Activated naive CD8-positive, alpha-beta T cell treated with anti-CD3 and anti-CD28 coated beads, Interleukin-2, amount 50 U/mL, for 24 hours (primary cell): ENCODE measurements at regions not wholly inside any gene's neighbourhood (a gene's known extent, or its start where the extent isn't known, plus 50 kb on each side); places are given as distances from the start of the nearest gene placed in this dataset.
A peak's percentile ranks its signal among the peaks of the same experiment; 100 is the strongest.

ENCODE experiments used
- ATAC-seq: fragments of 150-1000 bp; cut with Tn5 transposase; one replicate; pipeline ENCODE4 v1.10.0; 2021
- DNase-seq: peaks from one replicate; pipeline ENCODE4 v3.0.0; 2021
- H3K27ac Mint-ChIP-seq: one replicate; pipeline ENCODE4 v1.8.0; 2021; ENCODE audit warnings: mild to moderate bottlenecking, mixed read lengths
- H3K27me3 Mint-ChIP-seq: one replicate; pipeline ENCODE4 v1.8.0; 2021; ENCODE audit warnings: mixed read lengths
- H3K36me3 Mint-ChIP-seq: one replicate; pipeline ENCODE4 v1.8.0; 2021; ENCODE audit warnings: low read depth, mixed read lengths
- H3K4me1 Mint-ChIP-seq: one replicate; pipeline ENCODE4 v1.8.0; 2021; ENCODE audit warnings: mixed read lengths
- H3K4me3 Mint-ChIP-seq: one replicate; pipeline ENCODE4 v1.8.0; 2021; ENCODE audit warnings: mild to moderate bottlenecking, moderate library complexity, mixed read lengths
- H3K9me3 Mint-ChIP-seq: one replicate; pipeline ENCODE4 v1.8.0; 2021; ENCODE audit warnings: mixed read lengths

DNA sequence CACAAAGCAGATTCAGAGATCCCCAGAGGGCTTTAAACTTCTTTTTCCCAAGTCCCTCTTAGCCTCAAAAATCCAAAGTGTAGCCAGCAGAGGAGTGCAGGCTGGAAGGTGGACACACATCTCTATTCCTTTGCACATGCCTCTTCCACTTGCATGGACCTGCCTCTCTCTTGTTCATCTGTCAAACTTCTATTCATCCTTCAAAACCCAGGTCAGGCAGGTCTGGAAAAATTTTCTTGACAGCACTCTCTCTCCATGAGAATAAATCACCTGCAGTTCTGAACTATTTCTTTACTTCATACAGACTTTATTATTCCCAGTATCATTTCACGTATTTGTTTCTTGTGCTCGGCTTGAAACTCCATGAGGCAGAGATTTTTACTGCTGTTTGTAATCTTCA is 127.5 kb downstream of the SS18 start:
- Mint-ChIP-seq H3K27ac (no peak overlapping the region), H3K4me3 (no peak overlapping the region), H3K9me3 (no peaks in the 10 kb centered on the region), H3K36me3 (no peaks in the 10 kb centered on the region), H3K4me1 (no peaks in the 10 kb centered on the region), H3K27me3 (peaks cover 15% of the 10 kb centered on the region)
- DNase-seq, result no peak
- no peak for ATAC-seq

- Mint-ChIP-seq H3K36me3 (no peaks in the 10 kb centered on the region), H3K4me1 (no peaks in the 10 kb centered on the region)
These were observed 128.2 kb downstream of the SS18 start for GRCh38 chr18:25962176-25962575.

GRCh38 chr18:25957017-25957416 is 133.4 kb downstream of the SS18 start:
- Mint-ChIP-seq H3K27me3 (no peaks in the 10 kb centered on the region), H3K4me3 (no peak overlapping the region), H3K4me1 (peaks cover 7% of the 10 kb centered on the region), H3K36me3 (no peaks in the 10 kb centered on the region), H3K27ac (no peak overlapping the region), H3K9me3 (no peaks in the 10 kb centered on the region)
- ATAC-seq (no peak), DNase-seq (no peak)

More at GRCh38 chr18:25962176-25962575, 128.2 kb downstream of the SS18 start:
- Mint-ChIP-seq H3K27me3 (peaks cover 15% of the 10 kb centered on the region), H3K4me3 (no peak overlapping the region), H3K9me3 (no peaks in the 10 kb centered on the region), H3K27ac (no peak overlapping the region)
- ATAC-seq (no peak), DNase-seq (no peak)

DNA sequence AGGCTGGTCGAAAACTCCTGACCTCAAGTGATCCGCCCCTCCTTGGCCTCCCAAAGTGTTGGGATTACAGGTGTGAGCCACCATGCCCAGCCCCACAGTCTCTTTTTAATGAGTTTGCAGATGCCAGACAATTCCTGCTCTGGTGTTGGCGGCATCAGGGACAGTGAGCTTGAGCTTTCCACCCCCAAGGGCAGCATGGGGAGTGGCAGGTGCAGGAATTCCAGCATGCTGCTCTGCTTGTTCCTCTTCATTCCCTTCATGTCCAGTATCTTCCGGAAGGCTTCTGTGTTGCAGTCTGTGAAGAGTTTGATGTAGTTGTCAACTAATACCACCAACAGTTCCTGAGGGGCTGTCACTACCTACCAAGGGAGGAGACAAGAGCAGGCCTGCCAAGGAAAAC is 137.3 kb downstream of the SS18 start:
- H3K27ac Mint-ChIP-seq, result no peak overlapping the region

DNA sequence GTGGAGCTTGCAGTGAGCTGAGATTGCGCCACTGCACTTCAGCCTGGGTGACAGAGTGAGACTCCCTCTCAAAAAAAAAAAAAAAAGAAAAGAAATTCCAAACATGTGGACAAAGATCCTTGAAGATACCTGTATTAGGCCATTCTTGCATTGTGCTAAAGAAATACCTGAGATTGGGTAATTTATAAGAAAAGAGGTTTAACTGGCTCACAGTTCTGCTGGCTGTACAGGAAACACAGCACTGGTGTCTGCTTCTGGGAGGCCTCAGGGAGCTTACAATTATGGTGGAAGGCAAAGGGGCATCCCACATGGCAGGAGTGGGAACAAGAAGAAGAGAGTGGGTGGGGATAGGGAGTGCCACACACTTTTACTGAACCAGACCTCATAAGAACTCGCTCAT is 140.1 kb downstream of the SS18 start:
- no peak for ATAC-seq
- H3K4me1 Mint-ChIP-seq, result peaks cover 7% of the 10 kb centered on the region
- no peaks in the 10 kb centered on the region for H3K9me3 Mint-ChIP-seq
- DNase-seq, result no peak
- no peak overlapping the region for H3K27ac Mint-ChIP-seq
- H3K36me3 Mint-ChIP-seq, result no peaks in the 10 kb centered on the region
- peaks cover 4% of the 10 kb centered on the region for H3K27me3 Mint-ChIP-seq
- no peak overlapping the region for H3K4me3 Mint-ChIP-seq

More for the DNA sequence above, 137.3 kb downstream of the SS18 start:
- DNase-seq (no peak), ATAC-seq (no peak)
- H3K36me3 Mint-ChIP-seq, result no peaks in the 10 kb centered on the region
- H3K27me3 Mint-ChIP-seq, result peaks cover 2% of the 10 kb centered on the region
- H3K9me3 Mint-ChIP-seq, result no peaks in the 10 kb centered on the region
- H3K4me1 Mint-ChIP-seq, result peaks cover 7% of the 10 kb centered on the region
- H3K4me3 Mint-ChIP-seq, result no peak overlapping the region

- Mint-ChIP-seq H3K36me3 (no peaks in the 10 kb centered on the region), H3K27ac (no peak overlapping the region), H3K9me3 (no peaks in the 10 kb centered on the region), H3K27me3 (peaks cover 4% of the 10 kb centered on the region), H3K4me1 (no peaks in the 10 kb centered on the region), H3K4me3 (no peak overlapping the region)
- DNase-seq (no peak), ATAC-seq (no peak)
These were observed 143.9 kb downstream of the SS18 start for GRCh38 chr18:25946540-25946939.

DNA sequence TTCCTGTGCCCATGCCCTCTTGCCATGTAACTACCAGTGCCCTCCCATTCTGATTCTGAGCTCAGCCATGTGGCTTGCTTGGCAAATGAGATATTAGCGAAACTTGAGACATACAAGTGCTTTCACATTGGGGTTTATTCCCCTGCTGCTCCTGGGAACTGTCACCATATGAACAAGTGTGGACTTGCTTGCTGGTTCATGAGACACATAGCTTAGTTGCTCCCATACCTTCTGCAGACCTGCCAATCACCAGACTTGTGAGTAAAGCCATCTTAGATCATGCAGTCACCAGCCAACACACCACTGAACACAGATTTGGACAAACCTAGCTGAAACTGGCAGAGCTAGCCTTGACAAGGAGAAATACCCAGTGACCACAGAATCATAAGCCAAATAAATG is 155.1 kb downstream of the SS18 start:
- ATAC-seq, result no peak
- H3K36me3 Mint-ChIP-seq, result no peaks in the 10 kb centered on the region
- H3K4me3 Mint-ChIP-seq, result no peak overlapping the region
- H3K27me3 Mint-ChIP-seq, result peaks cover 10% of the 10 kb centered on the region
- no peak overlapping the region for H3K27ac Mint-ChIP-seq
- H3K4me1 Mint-ChIP-seq, result no peaks in the 10 kb centered on the region
- no peak for DNase-seq
- no peaks in the 10 kb centered on the region for H3K9me3 Mint-ChIP-seq

DNA sequence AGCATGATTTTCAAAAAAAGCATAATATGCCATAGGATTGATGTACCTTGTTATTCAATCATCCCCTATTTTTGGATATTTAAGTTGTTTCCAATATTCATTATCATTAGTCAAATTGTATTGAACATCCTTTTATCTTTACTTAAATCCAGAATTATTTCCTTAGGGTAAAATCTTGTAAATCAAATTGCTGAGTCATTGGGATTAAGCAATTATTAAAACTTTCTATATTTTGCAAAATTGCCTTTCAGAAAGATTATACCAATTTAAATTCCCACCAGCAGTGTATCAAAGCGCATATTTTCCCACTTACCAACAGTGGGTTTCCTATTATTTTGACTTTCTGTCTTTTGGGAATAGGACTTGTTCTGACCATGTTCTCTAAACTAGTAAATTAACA is 159.3 kb downstream of the SS18 start:
- Mint-ChIP-seq H3K27ac (no peak overlapping the region), H3K9me3 (no peaks in the 10 kb centered on the region), H3K4me1 (peaks cover 3% of the 10 kb centered on the region), H3K36me3 (no peaks in the 10 kb centered on the region), H3K4me3 (no peak overlapping the region), H3K27me3 (peaks cover 4% of the 10 kb centered on the region)
- ATAC-seq (no peak), DNase-seq (no peak)

DNA sequence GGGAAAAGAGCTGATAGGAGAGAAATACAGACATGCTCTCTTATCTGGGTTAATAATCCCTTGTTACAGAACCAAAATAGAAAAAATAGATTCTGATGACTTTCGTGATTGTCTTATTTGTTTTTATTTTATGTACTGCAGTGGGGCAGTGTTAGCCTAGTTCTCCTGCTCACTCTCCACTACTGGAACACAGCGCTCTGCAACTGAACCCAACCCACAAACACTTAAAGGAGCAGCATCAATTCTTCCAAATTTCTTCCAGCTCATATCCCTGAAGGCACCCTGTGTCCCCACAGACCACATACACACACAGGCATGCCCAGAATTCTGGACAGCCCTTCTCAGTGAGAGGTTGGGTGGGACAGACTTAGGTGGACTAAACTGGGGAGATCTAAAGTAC is 160.6 kb downstream of the SS18 start:
- no peak overlapping the region for H3K27ac Mint-ChIP-seq
- H3K36me3 Mint-ChIP-seq, result no peaks in the 10 kb centered on the region
- ATAC-seq (no peak), DNase-seq (no peak)
- peaks cover 3% of the 10 kb centered on the region for H3K4me1 Mint-ChIP-seq
- H3K27me3 Mint-ChIP-seq, result peaks cover 3% of the 10 kb centered on the region
- no peaks in the 10 kb centered on the region for H3K9me3 Mint-ChIP-seq
- no peak overlapping the region for H3K4me3 Mint-ChIP-seq

- H3K4me3 Mint-ChIP-seq, result no peak overlapping the region
- H3K4me1 Mint-ChIP-seq, result peaks cover 3% of the 10 kb centered on the region
- no peaks in the 10 kb centered on the region for H3K36me3 Mint-ChIP-seq
- no peak for ATAC-seq
- DNase-seq, result no peak
- no peaks in the 10 kb centered on the region for H3K27me3 Mint-ChIP-seq
- no peaks in the 10 kb centered on the region for H3K9me3 Mint-ChIP-seq
- H3K27ac Mint-ChIP-seq, result no peak overlapping the region
These were observed 162.6 kb downstream of the SS18 start for GRCh38 chr18:25927830-25928229.

- H3K4me1 Mint-ChIP-seq, result peaks cover 3% of the 10 kb centered on the region
- no peaks in the 10 kb centered on the region for H3K9me3 Mint-ChIP-seq
- DNase-seq, result no peak
- no peak overlapping the region for H3K4me3 Mint-ChIP-seq
- no peak for ATAC-seq
- H3K36me3 Mint-ChIP-seq, result no peaks in the 10 kb centered on the region
- H3K27ac Mint-ChIP-seq, result no peak overlapping the region
- no peaks in the 10 kb centered on the region for H3K27me3 Mint-ChIP-seq
These were observed 167.2 kb downstream of the SS18 start for GRCh38 chr18:25923193-25923592.

DNA sequence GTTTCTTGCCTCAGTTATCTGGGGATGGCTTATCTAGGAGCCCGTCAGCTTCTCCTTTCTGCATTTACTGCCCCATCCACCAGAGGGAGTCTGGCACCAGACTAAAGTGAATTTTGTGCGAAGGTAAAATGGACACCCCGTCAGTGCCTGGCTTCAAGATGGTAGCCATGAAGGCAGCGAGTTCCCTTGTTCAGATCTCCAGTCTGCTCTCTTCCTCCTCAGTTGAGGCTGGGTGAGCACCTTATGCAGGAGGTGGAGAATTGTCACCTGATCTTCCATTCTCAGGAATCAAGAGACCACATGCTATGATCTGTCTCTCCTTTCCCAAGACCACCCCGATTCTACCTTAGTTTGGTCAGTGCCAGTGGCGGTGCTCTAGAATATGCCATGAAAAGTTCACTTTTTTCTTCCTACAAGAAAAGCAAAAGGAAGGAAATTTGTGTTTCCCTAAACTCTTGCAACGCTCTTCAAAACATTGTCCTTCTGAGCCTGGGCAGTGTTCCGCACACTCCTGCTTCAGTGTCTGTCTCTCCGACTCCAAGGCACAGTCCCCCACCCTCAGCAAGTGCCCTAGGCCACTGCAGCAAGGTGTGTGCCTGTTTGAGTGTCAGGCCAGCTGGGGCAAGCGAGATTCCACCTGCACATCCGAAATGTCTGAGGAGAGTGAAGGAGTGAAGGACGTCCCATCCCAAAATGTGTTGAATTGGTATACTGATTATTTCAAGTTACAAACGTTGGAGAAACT is 168.6 kb downstream of the SS18 start:
- no peak for ATAC-seq
- Mint-ChIP-seq H3K36me3 (no peaks in the 10 kb centered on the region), H3K27ac (no peak overlapping the region)

GRCh38 chr18:25915907-25916306 is 174.5 kb downstream of the SS18 start:
- H3K9me3 Mint-ChIP-seq, result no peaks in the 10 kb centered on the region
- H3K4me3 Mint-ChIP-seq, result no peak overlapping the region
- ATAC-seq (no peak), DNase-seq (no peak)
- H3K27ac Mint-ChIP-seq, result no peak overlapping the region
- H3K27me3 Mint-ChIP-seq, result peaks cover 1% of the 10 kb centered on the region
- no peaks in the 10 kb centered on the region for H3K36me3 Mint-ChIP-seq
- no peaks in the 10 kb centered on the region for H3K4me1 Mint-ChIP-seq

More for the DNA sequence above, 168.6 kb downstream of the SS18 start:
- H3K4me1 Mint-ChIP-seq, result no peaks in the 10 kb centered on the region
- peak; percentile 38 for DNase-seq
- H3K4me3 Mint-ChIP-seq, result no peak overlapping the region
- no peaks in the 10 kb centered on the region for H3K9me3 Mint-ChIP-seq
- H3K27me3 Mint-ChIP-seq, result no peaks in the 10 kb centered on the region

DNA sequence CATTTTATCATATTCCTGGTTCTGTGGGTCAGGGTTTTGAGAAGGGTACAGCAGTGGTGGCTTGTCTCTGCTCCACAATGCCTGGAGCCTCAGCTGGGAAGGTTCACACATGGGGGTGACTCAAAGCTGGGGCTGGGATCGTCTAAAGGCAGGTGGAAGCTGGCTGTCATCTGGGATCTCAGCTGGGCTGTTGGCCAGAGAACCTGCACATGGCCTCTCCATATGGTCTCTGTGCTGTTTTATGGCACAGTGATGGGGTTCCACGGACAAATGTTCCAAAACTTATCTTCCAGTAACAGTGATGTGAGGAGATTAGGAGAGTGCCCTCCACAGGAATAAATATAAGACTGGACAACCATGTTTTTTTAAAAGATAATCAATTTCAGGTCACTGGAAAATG is 191.4 kb downstream of the SS18 start:
- Mint-ChIP-seq H3K27ac (no peak overlapping the region), H3K4me1 (no peaks in the 10 kb centered on the region), H3K36me3 (no peaks in the 10 kb centered on the region), H3K9me3 (peaks cover 7% of the 10 kb centered on the region), H3K4me3 (no peak overlapping the region), H3K27me3 (peaks cover 12% of the 10 kb centered on the region)
- ATAC-seq (no peak), DNase-seq (no peak)

GRCh38 chr18:25896956-25897355 is 193.5 kb downstream of the SS18 start:
- no peak overlapping the region for H3K4me3 Mint-ChIP-seq
- no peaks in the 10 kb centered on the region for H3K36me3 Mint-ChIP-seq
- H3K27me3 Mint-ChIP-seq, result peaks cover 11% of the 10 kb centered on the region
- DNase-seq (no peak), ATAC-seq (no peak)
- H3K27ac Mint-ChIP-seq, result no peak overlapping the region
- H3K9me3 Mint-ChIP-seq, result peaks cover 7% of the 10 kb centered on the region
- no peaks in the 10 kb centered on the region for H3K4me1 Mint-ChIP-seq
